NCI-H2227 (cell line): ENCODE measurements at regions not wholly inside any gene's neighbourhood (a gene's known extent, or its start where the extent isn't known, plus 50 kb on each side); places are given as distances from the start of the nearest gene placed in this dataset.

Experiments used
- DNase-seq: peaks from one replicate; lab custom pipeline; 2025; ENCODE audit not compliant: unreplicated experiment; lab: John Stamatoyannopoulos, UW

DNA sequence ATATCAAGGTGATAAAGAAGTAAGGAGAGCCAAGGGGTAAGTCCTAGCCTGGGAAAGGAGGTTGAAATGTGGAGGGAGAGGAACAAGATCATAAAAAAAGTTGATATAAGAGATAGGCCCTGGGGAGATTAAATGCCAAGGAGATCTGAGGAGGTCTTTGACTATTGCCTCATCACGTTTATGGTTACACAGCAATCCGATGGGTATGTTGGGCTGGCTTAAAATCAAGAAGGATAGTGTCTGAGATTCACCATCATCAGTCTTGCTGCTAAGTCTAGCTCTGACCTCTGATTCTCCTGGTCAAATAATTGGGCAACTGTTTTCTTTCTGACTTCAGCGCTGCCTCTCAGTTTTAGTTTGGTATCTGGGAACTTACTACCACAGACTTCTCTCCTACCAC, 416.3 kb downstream of the GPATCH2 start:
- DNase-seq = no peak

DNA sequence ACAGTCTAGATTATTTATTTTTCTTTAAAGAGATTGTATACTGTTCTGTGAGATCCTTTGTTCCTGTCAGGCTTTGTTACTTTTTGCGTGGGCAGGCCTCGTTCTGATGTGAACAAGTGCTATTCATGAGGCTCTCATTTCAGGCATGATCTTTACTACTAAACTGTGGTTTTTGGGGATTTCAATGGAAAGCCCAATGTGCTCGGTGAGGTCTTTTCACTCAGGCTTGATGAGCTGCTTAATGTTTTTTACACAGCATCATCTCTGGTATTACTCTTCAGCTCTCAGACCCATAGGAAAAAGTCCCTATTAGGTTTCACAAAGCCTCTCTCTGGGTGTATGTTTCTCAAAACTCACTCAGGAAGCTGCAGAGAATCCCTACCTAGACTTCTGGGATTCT, 419.4 kb downstream of the GPATCH2 start:
- no peak for DNase-seq

DNA sequence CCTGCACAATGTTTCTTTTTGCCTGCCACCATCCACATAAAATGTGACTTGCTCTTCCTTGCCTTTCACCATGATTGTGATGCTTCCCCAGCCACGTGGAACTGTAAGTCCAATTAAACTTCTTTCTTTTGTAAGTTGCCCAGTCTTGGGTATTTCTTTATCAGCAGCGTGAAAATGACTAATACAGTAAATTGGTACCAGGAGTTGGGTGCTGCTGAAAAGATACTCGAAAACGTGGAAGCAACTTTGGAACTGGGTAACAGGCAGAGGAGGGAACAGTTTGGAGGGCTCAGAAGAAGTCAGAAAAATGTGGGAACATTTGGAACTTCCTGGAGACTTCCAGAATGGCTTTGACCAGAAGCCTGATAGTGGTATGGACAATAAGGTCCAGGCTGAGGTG, 425.3 kb downstream of the GPATCH2 start:
- no peak for DNase-seq

DNA sequence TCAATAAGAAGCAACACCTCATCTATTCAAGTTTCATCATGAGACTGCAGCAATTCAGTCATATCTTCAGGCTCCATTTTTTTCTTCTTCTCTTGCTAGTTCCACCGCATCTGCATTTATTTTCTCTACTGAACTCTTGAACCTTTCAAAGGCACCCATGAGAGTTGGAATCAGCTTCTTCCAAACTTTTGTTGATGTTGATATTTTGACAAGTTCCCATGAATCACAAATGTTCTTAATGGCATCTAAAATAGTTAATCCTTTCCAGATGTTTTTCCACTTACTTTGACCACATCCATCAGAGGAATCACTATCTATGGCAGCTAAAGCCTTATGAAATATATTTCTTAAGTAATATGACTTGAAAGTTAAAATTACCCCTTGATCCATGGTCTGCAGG, 434.3 kb downstream of the GPATCH2 start:
- DNase-seq = no peak

DNA sequence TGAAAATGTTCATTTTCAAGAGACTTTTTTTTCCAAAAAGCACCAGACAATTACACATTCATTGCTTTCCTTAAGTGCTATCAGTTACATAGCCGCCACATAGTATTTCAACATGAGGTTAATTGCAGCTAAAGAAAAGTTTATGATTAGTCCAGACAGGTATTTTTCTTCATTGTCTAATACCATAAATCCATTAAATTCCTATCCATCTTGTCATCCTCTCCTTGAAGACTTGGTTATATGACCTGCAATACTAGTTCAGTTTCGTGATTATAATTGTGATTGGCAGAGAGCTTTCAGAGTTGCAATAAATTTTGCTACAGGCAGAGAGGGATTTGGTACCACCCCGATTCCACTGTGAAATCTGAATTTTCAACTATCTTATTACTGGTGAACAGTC, 437.7 kb downstream of the GPATCH2 start:
- DNase-seq = no peak

DNA sequence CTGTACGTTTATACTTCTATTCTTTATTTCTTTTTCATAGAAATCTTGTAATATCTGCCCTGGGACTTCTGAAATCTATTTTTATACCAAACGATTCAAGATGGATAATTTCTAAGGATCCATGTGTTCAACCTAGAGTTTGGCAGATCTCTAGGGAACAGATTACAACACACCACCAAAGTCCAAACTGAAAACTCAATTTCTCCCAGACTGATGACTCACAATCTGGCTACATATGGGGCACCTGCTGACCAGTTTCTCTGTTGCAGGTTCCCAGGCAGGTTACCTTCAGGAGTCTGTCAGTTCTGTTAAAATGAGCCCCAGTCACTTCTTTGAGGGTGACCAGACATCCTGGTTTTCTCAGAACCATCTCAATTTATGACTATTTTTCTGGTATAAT, 439.4 kb downstream of the GPATCH2 start:
- DNase-seq = no peak

DNA sequence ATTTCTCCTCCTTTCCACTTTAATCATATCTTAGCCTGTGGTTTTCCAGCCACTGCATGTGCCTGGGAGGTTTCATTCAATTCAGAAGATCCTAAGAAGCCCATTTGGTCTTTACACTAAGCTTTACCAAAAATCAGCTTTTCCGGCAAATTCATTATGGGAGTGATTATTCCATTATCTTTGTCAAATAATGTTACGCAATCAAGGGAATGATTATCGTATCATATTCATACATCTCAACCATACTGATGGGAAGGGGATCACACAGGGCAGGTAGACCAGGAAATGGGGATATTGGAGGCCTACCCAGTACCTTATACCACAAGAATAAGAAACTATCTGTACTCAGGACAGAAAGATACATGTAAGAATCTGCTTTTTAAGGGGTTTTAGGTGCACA, 440.5 kb downstream of the GPATCH2 start:
- DNase-seq = no peak

DNA sequence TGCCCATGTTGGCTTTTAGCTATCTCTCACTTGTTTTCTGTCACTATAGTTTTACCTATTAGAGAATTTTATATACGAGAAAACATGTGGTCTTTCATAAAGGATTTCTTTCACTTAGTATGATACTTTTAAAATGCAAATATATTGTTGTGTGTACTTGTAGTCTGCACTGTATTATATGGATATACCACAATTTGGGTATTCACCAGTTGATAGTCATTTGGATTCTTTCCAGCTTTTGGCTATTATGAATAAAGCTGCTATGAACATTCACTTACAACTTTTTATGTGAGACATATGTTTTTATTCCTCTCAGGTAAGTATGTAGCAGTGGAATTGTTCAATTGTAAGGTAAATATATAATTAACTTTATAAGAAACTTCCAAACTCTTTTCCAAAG, 441.5 kb downstream of the GPATCH2 start:
- no peak for DNase-seq

DNA sequence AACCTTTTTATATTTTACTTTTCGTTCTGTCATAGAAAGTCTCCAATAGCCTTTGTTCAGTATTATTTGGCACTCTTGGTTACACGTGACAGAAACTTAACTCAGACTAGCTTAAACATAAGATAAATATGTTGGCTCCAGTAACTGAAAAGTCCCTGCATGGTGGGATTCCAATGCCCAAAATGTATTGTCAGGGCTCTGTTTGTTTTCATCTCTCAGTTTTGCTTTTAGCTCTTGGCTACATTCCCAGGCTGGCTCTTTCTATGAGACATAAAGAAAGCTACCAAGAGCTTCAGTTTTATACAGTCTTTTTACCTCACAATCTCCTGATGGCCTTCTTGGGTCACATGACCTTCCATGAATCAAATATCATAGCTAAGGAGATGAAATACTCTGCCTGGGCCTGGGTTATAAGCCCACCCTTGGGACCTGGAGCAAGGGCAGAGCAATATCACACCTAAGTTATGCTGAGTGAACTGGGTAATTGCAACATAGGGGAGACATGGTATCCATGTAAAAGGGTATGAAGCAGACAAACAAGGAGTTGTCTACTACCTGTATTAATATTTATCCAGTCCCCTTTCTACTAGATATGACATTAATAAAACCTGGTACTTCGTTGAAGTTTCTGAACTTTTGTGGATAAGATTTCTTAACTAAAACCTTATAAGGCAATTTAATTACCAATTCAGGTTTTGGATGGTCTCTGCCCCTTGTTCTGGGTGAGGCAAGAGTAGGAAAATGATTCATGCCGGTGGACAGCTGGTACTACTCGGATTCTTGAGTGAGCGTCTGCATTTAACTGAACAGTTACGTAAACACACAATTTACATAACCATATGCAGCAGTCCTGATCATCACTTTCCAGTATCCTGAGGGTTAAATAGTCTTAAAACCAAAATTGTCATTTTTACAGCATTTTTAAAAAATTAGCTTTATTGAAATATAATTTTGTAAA, 442.3 kb downstream of the GPATCH2 start:
- no peak for DNase-seq

DNA sequence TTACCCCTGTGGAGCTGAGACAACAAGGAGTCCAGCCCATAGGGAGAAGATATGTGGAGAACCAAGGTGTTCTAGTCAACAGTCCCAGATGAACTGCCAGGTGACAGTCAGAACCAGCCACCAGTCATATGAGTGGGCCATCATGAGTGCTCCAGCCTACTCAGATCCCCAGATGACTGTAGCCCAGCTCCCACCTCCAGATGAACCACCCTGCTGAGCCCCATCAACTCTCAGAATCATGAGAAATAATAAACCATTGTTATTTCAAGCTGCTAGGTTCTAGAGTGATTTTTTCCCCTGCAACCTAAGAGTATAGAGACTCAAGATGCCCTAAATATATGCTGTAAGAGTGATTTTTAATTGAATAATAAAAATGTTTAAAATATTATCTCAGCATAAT, 444.2 kb downstream of the GPATCH2 start:
- DNase-seq = no peak

DNA sequence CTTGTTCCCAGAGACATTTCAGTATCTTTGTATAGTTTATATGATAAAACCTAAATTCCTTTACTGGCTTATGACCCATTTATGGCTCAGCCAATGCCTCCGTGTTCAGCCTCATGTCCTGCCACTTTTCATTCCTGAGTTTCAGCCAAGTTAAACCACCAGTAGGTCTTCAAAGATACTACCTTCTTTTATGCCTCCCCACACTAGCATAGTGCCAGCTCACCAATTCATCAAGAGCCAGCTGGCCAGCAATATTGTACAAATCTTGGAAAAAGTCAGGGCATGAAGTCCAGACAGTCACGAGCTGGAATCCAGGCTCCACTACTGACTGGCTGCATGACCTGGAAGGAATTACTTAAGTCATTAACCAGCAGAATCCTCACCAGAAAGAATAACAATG, 446.0 kb downstream of the GPATCH2 start:
- DNase-seq = no peak

DNA sequence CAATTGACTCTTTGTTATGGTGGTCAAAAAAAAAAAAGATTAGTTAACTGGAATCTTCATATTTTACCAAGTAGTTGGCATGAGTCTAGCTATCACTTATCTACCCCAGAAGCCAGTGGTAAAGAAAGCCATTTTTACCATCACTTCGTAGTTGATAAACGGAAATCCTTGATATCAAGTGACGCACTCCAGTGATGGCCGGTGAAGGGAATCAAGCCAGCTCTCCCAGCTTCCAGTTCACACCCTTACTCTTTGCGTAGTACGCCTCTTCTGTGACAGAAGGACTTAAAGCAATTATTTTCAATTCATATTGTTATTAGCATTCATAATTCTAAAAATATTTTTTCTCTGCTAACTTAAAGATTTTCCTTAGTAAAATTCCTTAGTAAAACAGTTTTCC, 447.9 kb downstream of the GPATCH2 start:
- no peak for DNase-seq

DNA sequence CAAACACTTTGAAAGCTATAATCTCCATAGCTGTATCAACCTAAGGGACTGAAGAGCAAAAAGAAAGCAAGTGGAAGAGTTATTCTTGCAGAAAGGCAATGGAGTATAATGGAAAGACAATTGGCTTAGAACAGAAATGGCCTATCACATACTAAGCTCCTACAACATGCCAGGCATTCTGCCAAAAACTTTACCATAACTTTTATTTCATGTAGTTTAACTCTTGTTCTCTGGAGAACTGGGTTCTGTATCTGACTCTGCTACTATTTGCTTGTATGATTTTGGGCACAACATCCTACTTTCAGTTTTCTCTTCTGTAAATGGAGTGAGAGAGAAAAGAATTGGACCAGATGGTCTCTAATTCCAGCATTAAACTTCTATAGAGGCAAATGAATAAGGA, 449.1 kb downstream of the GPATCH2 start:
- no peak for DNase-seq

DNA sequence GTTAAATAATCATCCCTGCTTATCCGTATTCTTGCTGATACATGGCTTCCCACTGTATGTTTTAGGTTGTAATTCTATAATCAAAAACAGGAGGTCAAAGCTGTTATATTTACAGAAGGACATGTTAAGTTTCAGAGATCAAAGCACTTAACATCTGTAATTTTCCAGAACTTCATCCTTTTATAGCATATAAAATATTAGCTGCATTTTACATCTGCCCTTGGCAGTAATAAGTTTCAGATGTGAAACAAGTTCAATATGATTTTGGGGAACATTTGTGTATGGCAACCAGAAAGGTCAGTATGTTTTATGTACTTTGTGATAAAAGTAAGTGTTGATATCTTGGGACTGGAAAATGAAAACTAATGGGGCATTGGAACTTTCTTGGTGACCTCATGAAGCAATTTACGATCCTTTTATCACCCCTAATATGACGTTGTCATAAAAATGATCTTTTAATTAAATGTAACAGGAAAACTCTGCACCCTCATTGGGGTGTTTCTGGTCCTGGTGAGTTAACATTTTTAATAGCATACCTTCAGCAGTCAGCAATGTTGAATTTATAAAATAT, 449.6 kb downstream of the GPATCH2 start:
- DNase-seq = no peak

DNA sequence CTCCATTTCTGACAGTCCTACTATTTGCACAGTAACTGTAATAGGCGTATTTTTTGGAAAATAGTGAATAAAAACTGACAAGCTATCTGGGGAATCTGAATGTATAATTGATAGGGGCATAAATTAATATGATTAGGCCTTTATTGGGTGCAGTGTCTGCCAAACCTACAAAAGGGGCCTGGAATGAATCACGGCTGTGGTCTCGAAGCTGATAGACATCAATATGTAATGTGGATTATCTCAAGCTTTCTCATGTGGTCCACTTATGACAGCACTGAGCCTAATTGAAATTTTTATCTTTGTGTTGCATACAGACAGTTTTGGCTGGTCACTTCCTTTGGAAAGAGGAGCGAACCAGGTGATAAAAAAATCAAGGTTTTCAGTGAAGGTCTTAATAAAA, 450.4 kb downstream of the GPATCH2 start:
- DNase-seq = no peak

DNA sequence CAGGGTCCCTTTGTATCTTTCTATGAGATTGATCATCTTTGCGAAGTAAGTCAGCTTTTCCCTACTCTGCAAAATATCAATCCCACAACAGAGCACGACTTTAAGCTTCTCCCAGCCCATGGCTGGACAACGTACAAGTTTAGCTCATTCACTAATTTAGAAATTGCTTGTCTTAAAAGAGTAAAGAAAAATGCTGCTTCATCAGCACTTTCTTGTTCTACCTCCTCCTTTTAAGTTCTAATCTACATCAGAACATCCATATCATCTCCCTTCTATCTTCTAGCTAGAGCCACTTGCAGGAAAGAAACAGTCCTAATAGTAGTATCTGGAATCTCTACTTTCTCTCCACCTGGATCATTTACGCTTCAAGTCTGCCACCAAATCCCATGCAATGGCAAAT, 441.2 kb upstream of the ESRRG start:
- no peak for DNase-seq

DNA sequence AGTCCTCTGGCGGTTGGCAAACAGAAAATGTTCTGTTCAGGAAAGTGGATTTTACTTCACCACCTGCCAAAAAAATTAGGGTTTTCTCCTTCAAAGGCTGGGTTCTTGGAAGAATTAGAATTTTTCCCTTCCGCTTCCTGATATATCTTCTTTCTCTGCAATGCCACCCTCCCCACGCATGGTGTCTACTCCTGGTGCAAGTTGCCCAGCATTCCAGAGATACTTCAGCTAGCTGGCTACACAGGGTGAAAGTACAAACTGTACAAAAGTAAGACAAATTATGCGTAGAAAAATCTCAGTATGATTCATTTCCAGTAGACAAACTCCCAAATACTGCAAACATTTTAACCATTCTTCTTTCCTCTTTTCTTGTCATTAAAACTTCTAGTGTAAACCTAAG, 430.1 kb upstream of the ESRRG start:
- DNase-seq = no peak

DNA sequence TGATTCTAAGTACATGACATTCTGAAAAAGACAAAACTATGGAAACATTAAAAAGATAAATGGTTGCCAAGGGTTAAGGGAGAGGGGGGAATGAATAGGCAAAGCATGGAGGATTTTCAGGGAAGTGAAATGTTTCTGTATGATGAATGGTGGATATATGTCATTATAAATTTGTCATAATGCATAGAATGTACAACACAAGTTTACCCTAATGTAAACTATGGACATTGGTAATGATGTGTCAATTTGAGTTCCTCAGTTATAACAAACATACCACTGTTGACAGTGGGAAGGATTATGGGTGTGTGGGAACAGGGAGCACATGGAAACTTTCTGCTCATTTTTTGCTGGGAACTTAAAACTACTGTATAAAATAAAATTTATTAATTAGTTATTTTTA, 427.1 kb upstream of the ESRRG start:
- no peak for DNase-seq

DNA sequence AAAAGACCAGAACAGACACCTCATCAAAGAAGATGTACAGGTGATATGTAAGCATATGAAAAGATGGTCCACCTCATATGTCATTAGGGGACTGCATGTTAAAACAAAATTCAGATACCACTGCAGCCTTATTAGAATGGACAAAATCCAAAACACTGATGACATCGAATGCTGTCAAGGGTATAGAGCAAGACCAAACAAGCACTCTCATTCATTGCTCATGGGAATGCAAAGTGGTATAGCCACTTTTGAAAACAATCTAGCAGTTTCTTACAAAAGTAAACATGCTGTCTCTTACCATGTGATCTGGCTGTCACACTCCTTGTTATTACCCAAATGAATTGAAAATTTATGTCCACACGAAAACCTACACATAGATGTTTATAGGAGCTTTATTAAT, 426.6 kb upstream of the ESRRG start:
- no peak for DNase-seq

DNA sequence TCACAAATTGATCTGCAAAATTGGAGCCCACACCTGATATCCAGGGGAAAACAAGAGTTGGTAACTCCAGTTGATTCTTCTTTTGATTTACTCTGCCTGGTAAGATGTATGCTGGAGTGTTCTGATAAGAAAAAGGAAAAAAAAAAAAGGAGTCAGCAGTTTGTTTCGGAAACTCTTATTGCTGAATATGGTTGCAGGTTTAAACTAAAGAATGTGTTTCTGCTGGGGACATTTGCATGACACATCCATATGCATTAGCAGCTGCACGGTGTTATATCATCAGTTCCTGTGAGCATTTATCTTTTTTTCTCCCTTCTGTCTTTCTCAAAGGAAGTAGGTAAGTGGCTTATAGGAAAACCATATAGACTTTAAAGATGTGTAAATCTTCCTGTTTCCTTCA, 418.5 kb upstream of the ESRRG start:
- no peak for DNase-seq

DNA sequence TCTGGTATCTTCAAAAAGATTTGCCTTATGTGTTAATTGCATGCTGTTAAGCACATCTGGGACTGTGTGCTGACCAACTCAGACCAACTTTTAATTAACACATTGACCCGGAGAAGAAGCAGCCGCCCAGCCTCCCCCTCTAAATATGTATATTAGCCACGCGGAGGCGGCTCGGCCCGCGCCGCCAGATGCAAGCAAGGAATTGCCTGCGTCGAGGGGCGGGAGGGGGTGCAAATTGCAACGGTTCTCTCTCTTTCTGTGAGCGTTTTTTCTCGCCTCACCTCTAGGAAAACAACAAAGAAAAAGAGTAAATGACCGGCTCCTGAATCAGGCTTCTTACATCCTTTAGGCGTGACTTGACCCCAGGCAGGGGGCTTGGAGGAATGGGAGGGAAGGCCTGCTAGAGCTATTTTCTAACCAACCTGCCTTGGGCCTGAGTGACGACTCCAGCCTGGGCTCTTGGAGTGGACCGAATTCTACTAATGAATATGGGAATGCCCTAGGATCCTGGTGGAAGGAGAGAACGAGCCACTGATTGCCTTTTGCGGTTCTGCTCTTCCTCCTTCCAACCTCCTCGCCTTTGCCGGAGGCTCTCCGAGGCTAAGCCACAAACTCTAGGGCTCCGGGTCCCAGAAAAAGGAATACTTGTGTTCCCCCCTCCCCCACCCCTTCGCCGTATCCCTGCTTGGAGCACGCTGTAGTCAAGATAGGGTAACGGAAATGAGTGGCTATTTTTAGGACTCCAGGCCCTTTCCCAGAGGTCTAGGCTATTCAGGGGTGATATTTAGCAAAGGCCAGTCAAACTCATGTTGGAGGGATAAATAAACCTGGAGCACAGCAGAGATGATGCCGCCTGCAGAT, 417.0 kb upstream of the ESRRG start:
- no peak for DNase-seq

DNA sequence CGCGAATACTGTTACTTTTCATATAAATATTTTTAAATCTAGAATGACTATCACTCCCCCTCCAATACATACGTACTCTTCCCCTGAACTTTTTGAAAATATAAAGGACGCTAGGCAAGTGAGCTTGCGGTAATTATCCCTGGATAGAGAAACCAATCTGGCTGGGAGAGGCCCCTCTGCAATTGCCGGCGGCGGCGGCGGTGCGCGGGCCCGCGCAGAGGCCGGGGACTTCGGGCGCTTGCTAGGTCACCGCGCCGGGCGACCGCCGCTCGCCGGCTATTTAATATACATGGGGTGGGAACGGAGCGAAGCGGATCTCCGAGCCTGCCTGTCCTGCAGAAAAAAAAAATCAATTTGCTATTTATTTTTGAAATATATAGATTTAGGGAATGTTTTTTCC, 416.3 kb upstream of the ESRRG start:
- no peak for DNase-seq
